ENCODE measurements at regions not wholly inside any gene's neighbourhood (a gene's known extent, or its start where the extent isn't known, plus 50 kb on each side); places are given as distances from the start of the nearest gene placed in this dataset.
"Not testable (repeated sequence)": the region's sequence is repeated elsewhere in the genome, so short reads cannot be mapped to it uniquely, and the experiment has no call there.

- TF ChIP-seq POLR2A, EP300 (IDR thresholded peaks at IDR 0.05): not testable (repeated sequence)
- TF ChIP-seq, protein P1, sequence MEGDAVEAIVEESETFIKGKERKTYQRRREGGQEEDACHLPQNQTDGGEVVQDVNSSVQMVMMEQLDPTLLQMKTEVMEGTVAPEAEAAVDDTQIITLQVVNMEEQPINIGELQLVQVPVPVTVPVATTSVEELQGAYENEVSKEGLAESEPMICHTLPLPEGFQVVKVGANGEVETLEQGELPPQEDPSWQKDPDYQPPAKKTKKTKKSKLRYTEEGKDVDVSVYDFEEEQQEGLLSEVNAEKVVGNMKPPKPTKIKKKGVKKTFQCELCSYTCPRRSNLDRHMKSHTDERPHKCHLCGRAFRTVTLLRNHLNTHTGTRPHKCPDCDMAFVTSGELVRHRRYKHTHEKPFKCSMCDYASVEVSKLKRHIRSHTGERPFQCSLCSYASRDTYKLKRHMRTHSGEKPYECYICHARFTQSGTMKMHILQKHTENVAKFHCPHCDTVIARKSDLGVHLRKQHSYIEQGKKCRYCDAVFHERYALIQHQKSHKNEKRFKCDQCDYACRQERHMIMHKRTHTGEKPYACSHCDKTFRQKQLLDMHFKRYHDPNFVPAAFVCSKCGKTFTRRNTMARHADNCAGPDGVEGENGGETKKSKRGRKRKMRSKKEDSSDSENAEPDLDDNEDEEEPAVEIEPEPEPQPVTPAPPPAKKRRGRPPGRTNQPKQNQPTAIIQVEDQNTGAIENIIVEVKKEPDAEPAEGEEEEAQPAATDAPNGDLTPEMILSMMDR (IDR thresholded peaks at IDR 0.05) = not testable (repeated sequence)
These were observed 214.5 kb downstream of the SIPA1L2 start for GRCh38 chr1:232415481-232415880.

All from gastroesophageal sphincter (tissue), 3 donors.